SH-SY5Y (cell line): ENCODE measurements at regions not wholly inside any gene's neighbourhood (a gene's known extent, or its start where the extent isn't known, plus 50 kb on each side); places are given as distances from the start of the nearest gene placed in this dataset.

Experiments used
- GATA2 ChIP-seq: IDR thresholded peaks from 2 replicates; pipeline ENCODE4 v1.6.1; 2011; ENCODE audit warnings: mild to moderate bottlenecking, low read depth, low read length
- GATA3 ChIP-seq: IDR thresholded peaks from 2 replicates; pipeline ENCODE4 v1.6.1; 2011; ENCODE audit warnings: low read depth, mild to moderate bottlenecking, low read length, moderate library complexity

GRCh38 chr15:62482785-62483429 is 317.8 kb upstream of the C2CD4B start:
- TF ChIP-seq GATA3 (0 out of 2 replicates have a peak, but pooled peaks have one; percentile 52), GATA2 (peak; percentile 73)

GRCh38 chr15:62483814-62484213 is 318.7 kb upstream of the C2CD4B start:
- TF ChIP-seq GATA2 (no peak), GATA3 (no peak)

DNA sequence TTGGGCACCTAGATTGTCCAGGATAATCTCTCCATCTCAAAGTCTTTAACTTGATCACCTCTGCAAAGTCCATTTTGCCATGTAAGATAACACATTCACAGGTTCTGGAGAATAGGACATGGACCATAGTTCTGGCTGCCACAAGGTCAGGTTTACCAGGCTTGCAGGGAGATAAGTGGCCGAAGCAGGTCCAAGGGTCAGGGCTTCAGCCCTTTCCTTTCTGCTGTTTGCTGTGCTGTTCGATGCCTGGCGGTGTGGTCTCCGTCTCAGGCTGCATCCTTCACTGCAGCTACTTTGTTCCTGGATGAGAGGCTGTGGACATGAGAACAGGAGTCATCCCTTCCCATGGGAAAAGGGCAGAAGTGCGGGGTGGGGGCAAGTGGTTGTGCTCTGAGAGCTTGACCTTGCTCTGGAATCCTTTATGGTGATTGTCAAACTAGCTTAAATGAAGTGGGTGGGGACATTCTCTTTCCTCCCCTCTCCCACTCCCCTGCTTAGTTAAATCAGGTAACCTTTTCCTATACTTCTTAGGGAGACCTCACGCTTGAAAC is 320.2 kb upstream of the C2CD4B start:
- TF ChIP-seq GATA2 (no peak), GATA3 (no peak)

DNA sequence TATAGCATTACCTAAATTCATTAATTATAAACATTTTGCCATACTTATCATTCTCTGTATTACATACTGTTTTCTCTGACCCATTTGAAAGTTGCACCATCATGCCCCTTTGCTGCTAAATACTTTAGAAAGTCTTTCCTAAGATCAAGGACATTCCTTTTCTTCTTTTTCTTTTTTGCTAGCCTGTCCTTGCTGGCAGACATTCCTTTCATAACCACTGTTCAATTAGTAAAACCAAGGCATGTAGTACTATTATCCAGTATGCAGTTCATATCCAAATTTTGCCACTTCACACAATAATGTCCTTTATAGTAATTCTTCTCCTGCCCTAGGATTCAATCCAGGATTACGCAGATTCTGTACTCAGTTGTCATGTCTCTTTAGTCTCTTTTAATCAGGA is 321.0 kb upstream of the C2CD4B start:
- TF ChIP-seq GATA3 (no peak), GATA2 (no peak)

- TF ChIP-seq GATA3: no peak
- no peak for TF ChIP-seq GATA2
Measured at GRCh38 chr15:62488387-62488786, 323.3 kb upstream of the C2CD4B start.

DNA sequence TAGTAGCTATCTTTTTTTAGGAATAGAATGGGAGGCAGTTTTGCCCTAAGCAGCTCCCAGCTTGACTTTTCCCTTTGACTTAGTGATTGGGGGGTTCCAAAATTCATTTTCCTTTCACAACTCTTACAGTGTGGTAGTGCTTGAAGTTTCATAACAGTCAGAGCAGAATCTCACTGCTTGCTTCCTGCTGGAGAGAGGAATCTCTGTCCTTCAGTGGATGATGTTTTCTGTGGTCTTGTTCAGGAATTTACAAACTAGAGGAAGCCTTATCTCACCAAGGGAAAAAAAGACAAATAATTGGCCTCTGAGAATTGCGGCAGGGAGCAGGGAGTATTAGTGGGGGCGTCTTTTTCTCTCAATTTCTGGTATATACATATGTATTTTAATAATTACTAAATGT is 326.6 kb upstream of the C2CD4B start:
- TF ChIP-seq GATA2 (no peak), GATA3 (no peak)

DNA sequence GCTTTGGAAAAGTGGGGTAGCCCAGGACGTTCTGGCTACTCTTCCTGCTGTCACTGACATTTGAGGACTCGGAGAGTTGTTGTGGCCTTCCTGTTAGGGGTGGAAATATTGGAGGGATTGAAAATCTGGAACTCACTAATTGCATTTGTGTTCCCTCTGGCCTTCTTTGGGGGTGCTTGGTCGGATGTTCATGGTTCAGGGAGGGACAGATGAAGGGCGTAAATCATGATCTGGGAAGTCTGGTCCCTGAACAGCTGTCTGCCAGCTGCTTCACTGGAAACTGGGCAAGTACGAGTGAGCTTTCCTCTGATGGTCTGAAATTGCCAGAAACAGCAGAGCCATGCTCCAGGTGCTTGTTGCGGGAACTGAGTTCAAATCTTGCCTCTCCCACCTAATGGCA is 327.8 kb upstream of the C2CD4B start:
- TF ChIP-seq GATA3 (no peak), GATA2 (no peak)

- TF ChIP-seq GATA2: no peak; the same call in 1 of the 2 replicates
- TF ChIP-seq GATA3: no peak
Measured at GRCh38 chr15:62494197-62494596, 329.1 kb upstream of the C2CD4B start.

GRCh38 chr15:62495670-62496614 is 330.9 kb upstream of the C2CD4B start:
- TF ChIP-seq GATA3 (no peak), GATA2 (peak; percentile 65; the same call in 1 of the 2 replicates)

GRCh38 chr15:62497356-62497755 is 332.3 kb upstream of the C2CD4B start:
- TF ChIP-seq GATA3: no peak
- no peak for TF ChIP-seq GATA2

DNA sequence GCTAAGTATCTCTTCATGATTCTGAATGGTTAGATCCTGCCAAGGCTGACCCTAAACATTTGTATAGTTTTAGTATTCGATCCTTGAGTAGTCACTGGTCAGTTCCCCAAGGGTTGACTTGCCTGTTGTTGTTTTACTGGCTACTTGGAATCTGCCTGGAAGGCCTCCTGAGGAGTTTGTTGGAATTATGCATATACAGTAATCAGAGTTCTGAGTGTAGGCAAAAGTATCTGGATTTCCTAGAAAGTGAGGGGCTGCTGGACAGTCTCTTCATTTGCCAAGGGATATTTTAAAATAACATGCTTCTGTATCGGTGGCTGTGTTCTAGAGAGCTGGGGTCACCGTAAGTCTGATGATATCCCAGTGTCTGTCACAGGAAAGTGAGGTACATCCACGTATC is 333.2 kb upstream of the C2CD4B start:
- TF ChIP-seq GATA2 (no peak), GATA3 (no peak)

DNA sequence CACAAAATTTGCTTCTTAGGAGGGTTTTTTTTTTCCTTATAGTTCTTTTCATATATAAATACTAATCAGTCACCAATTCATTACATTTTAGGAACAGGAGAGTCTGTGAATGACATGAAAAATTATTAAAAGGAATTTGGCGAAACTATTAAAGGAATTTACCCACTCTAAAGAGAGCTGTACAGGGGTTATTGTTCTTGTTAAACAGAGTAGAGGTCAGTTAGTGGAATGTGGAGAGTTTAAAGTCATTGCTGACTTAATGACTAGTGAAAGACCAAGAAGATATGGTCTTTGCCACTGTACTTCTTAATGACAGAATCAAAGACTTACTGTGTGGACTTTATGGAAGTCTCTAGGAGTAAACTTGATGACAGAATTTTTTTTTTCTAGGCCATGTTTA is 333.6 kb upstream of the C2CD4B start:
- no peak for TF ChIP-seq GATA2
- no peak for TF ChIP-seq GATA3

GRCh38 chr15:62500325-62500724 is 335.2 kb upstream of the C2CD4B start:
- TF ChIP-seq GATA3 (no peak), GATA2 (no peak)

DNA sequence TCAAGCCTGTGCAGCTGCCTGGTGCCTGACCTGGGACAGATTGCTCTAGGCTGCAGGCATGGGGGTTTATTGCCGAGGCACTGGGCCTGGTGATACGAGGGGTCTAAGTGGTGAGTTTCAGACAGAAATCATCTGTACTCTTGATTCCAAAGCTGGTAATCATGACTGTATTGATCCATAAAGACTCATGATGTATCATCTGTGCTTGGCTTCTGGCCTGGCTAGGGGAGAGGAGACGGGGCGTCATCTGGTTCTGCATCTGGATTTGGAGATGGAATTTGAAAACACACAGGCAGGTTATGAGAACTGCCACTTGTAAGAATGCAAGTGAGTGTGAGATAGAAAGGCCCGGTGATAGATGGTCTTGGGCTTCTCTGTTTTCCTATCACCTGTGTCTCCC is 337.4 kb upstream of the C2CD4B start:
- TF ChIP-seq GATA3: no peak
- TF ChIP-seq GATA2: no peak
